CD1c-positive myeloid dendritic cell (primary cell): ENCODE measurements at regions not wholly inside any gene's neighbourhood (a gene's known extent, or its start where the extent isn't known, plus 50 kb on each side); places are given as distances from the start of the nearest gene placed in this dataset.
A peak's percentile ranks its signal among the peaks of the same experiment; 100 is the strongest.

Source experiments
- DNase-seq: peaks from one replicate; pipeline ENCODE4 v3.0.0-alpha.2; 2016; ENCODE audit errors: extremely low spot score

GRCh38 chr13:78334059-78334458 lies 269.3 kb downstream of the POU4F1 start:
- DNase-seq = no peak

- no peak for DNase-seq
Measured at GRCh38 chr13:78326633-78327032, 276.7 kb downstream of the POU4F1 start.

GRCh38 chr13:78325585-78325984 lies 277.8 kb downstream of the POU4F1 start:
- DNase-seq = no peak

- DNase-seq = no peak
Measured at GRCh38 chr13:78323848-78324247, 279.5 kb downstream of the POU4F1 start.

GRCh38 chr13:78323040-78323439 lies 280.3 kb downstream of the POU4F1 start:
- DNase-seq = no peak

GRCh38 chr13:78319101-78319627 lies 284.2 kb downstream of the POU4F1 start:
- DNase-seq = no peak

- DNase-seq = no peak
Measured at GRCh38 chr13:78317030-78317429, 286.3 kb downstream of the POU4F1 start.

GRCh38 chr13:78309497-78310180 lies 293.7 kb downstream of the POU4F1 start:
- DNase-seq = no peak

- DNase-seq = no peak
Measured at GRCh38 chr13:78306519-78307206, 296.7 kb downstream of the POU4F1 start.

GRCh38 chr13:78305171-78305570 lies 298.2 kb downstream of the POU4F1 start:
- DNase-seq = no peak

GRCh38 chr13:78299832-78300623 lies 303.3 kb downstream of the POU4F1 start:
- no peak for DNase-seq

GRCh38 chr13:78298657-78299056 lies 304.7 kb downstream of the POU4F1 start:
- DNase-seq = no peak

GRCh38 chr13:78286748-78287147 lies 316.6 kb downstream of the POU4F1 start:
- DNase-seq = no peak

- DNase-seq = no peak
Measured at GRCh38 chr13:78265098-78265497, 338.3 kb downstream of the POU4F1 start.

GRCh38 chr13:78258304-78258703 lies 339.7 kb upstream of the EDNRB start:
- DNase-seq = no peak

- no peak for DNase-seq
Measured at GRCh38 chr13:78256484-78256883, 337.9 kb upstream of the EDNRB start.

GRCh38 chr13:78254113-78254512 lies 335.5 kb upstream of the EDNRB start:
- no peak for DNase-seq

- DNase-seq = no peak
Measured at GRCh38 chr13:78247362-78247761, 328.7 kb upstream of the EDNRB start.

GRCh38 chr13:78241278-78241919 lies 322.8 kb upstream of the EDNRB start:
- peak; percentile 11 for DNase-seq

- DNase-seq = no peak
Measured at GRCh38 chr13:78239714-78240113, 321.1 kb upstream of the EDNRB start.

- DNase-seq = no peak
Measured at GRCh38 chr13:78238911-78239310, 320.3 kb upstream of the EDNRB start.

GRCh38 chr13:78228940-78229339 lies 310.3 kb upstream of the EDNRB start:
- no peak for DNase-seq
